T-helper 17 cell (primary cell): ENCODE measurements at regions not wholly inside any gene's neighbourhood (a gene's known extent, or its start where the extent isn't known, plus 50 kb on each side); places are given as distances from the start of the nearest gene placed in this dataset.
"Not testable (repeated sequence)": the region's sequence is repeated elsewhere in the genome, so short reads cannot be mapped to it uniquely, and the experiment has no call there.

Experiments
- ATAC-seq: fragments of 150-1000 bp; cut with Tn5 transposase; 2 replicates; pipeline ENCODE4 v1.10.0; 2021; ENCODE audit warnings: mild to moderate bottlenecking, moderate library complexity
- DNase-seq, 3 donors: peaks; one replicate each; pipeline versions ENCODE4 v3.0.0 to v3.0.0-alpha.2; 2020 to 2021
- H3K9me3 ChIP-seq: one replicate; pipeline ENCODE4 v1.7.0; 2013; ENCODE audit warnings: low read length, mild to moderate bottlenecking; ENCODE audit not compliant: control insufficient read depth, poor library complexity, severe bottlenecking
- H3K27ac Mint-ChIP-seq: one replicate; pipeline ENCODE4 v1.8.0; 2022; ENCODE audit warnings: mild to moderate bottlenecking, moderate library complexity, mixed read lengths
- H3K27me3 Mint-ChIP-seq: one replicate; pipeline ENCODE4 v1.8.0; 2022; ENCODE audit warnings: mixed read lengths
- H3K36me3 Mint-ChIP-seq: one replicate; pipeline ENCODE4 v1.8.0; 2022; ENCODE audit warnings: low read depth, mixed read lengths
- H3K4me1 Mint-ChIP-seq: one replicate; pipeline ENCODE4 v1.8.0; 2022; ENCODE audit warnings: mild to moderate bottlenecking, mixed read lengths
- H3K4me3 Mint-ChIP-seq: one replicate; pipeline ENCODE4 v1.8.0; 2022; ENCODE audit warnings: mild to moderate bottlenecking, moderate library complexity, mixed read lengths

- no peaks in the 10 kb centered on the region for H3K4me1 Mint-ChIP-seq
- ATAC-seq (no peak), DNase-seq (no peak)
- H3K27me3 Mint-ChIP-seq, result peaks cover 46% of the 10 kb centered on the region
- no peak overlapping the region for H3K4me3 Mint-ChIP-seq
- H3K27ac Mint-ChIP-seq, result no peak overlapping the region
- no peaks in the 10 kb centered on the region for H3K9me3 ChIP-seq
- peaks cover 3% of the 10 kb centered on the region for H3K36me3 Mint-ChIP-seq
Observed at GRCh38 chr16:5193861-5194260, 96.3 kb upstream of the EEF2KMT start.

- DNase-seq (no peak), ATAC-seq (no peak)
- Mint-ChIP-seq H3K36me3 (peaks cover 3% of the 10 kb centered on the region), H3K4me1 (no peaks in the 10 kb centered on the region), H3K27me3 (peaks cover 23% of the 10 kb centered on the region), H3K4me3 (no peak overlapping the region), H3K27ac (no peak overlapping the region)
- H3K9me3 ChIP-seq, result no peaks in the 10 kb centered on the region
Observed at GRCh38 chr16:5188989-5189352, 91.4 kb upstream of the EEF2KMT start.

DNA sequence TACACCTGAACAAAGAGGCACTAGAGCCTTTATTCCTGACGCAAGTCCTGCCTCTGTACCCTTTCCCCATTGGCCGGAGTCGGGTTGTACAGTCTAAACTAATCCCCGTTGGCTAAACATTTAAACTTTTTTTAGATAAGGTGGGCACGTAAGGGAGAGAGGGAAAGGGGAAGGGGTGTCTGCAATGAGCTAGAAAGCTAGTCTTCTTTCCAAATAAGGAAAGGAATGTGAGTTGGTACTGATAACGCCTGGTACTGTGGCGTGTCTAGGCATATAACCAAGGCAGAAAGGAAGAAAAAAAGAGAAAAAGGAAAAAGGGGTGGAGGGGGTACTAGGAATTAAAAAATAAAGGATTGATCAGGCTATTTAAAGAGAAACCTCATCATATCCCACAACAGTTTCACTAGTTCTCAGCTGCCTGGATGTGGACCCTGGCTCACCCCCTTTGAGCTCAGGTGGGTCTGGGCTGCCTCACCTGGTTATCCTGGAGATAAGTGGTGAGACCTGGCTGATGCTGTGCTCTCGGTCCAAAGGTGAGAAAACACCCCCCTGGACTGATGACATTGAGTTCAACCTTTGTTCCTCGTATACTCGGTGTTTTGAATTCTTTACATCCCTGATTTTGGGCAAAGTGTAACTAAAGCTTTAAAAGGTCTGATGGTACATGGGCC is 90.9 kb upstream of the EEF2KMT start:
- no peak for ATAC-seq
- no peaks in the 10 kb centered on the region for H3K4me1 Mint-ChIP-seq
- H3K27me3 Mint-ChIP-seq, result peaks cover 21% of the 10 kb centered on the region
- no peak overlapping the region for H3K27ac Mint-ChIP-seq
- DNase-seq, result no peak
- no peaks in the 10 kb centered on the region for H3K9me3 ChIP-seq
- H3K4me3 Mint-ChIP-seq, result no peak overlapping the region
- peaks cover 3% of the 10 kb centered on the region for H3K36me3 Mint-ChIP-seq

DNA sequence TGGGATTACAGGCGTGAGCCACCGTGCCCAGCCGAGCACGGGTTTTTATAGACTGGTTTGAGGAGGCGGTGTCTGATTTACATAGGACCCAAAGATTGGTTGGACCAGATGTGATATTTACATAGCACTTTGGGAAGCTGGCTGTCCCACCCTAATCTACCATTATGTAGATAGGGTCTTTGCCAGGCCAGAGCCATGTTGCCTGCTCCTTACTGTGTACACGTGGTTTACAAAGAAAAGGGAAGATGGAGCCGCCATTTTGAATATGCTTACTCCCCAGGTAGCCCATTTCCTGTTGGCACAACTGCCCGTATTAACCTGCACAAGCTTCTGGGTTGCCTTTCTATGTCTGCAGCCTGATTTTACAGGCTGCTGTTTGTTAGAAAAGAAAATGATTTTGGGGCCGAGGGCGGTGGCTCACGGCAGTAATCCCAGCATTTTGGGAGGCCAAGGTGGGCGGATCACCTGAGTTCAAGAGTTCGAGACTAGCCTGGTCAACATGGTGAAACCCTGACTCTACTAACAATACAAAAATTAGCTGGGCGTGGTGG is 89.9 kb upstream of the EEF2KMT start:
- no peaks in the 10 kb centered on the region for H3K4me1 Mint-ChIP-seq
- DNase-seq (no peak), ATAC-seq (no peak)
- H3K9me3 ChIP-seq, result no peaks in the 10 kb centered on the region
- H3K4me3 Mint-ChIP-seq, result no peak overlapping the region
- H3K27me3 Mint-ChIP-seq, result peaks cover 18% of the 10 kb centered on the region
- H3K27ac Mint-ChIP-seq, result no peak overlapping the region
- no peaks in the 10 kb centered on the region for H3K36me3 Mint-ChIP-seq

GRCh38 chr16:5186381-5186903 is 88.8 kb upstream of the EEF2KMT start:
- Mint-ChIP-seq H3K27ac (no peak overlapping the region), H3K27me3 (peaks cover 11% of the 10 kb centered on the region), H3K36me3 (no peaks in the 10 kb centered on the region), H3K4me1 (no peaks in the 10 kb centered on the region), H3K4me3 (no peak overlapping the region)
- no peak for DNase-seq
- H3K9me3 ChIP-seq, result no peaks in the 10 kb centered on the region
- ATAC-seq, result no peak

- no peak overlapping the region for H3K27ac Mint-ChIP-seq
- H3K4me3 Mint-ChIP-seq, result no peak overlapping the region
- H3K4me1 Mint-ChIP-seq, result no peaks in the 10 kb centered on the region
- DNase-seq (no peak), ATAC-seq (no peak)
- H3K27me3 Mint-ChIP-seq, result peaks cover 31% of the 10 kb centered on the region
- H3K36me3 Mint-ChIP-seq, result no peaks in the 10 kb centered on the region
- no peaks in the 10 kb centered on the region for H3K9me3 ChIP-seq
Observed at GRCh38 chr16:5176505-5176904, 78.9 kb upstream of the EEF2KMT start.

- Mint-ChIP-seq H3K27ac (no peak overlapping the region), H3K36me3 (no peaks in the 10 kb centered on the region), H3K4me1 (no peaks in the 10 kb centered on the region), H3K27me3 (peaks cover 32% of the 10 kb centered on the region), H3K4me3 (no peak overlapping the region)
- DNase-seq (no peak), ATAC-seq (no peak)
- H3K9me3 ChIP-seq, result no peaks in the 10 kb centered on the region
Observed at GRCh38 chr16:5175266-5175665, 77.7 kb upstream of the EEF2KMT start.

GRCh38 chr16:5166486-5166885 is 68.9 kb upstream of the EEF2KMT start:
- peaks cover 46% of the 10 kb centered on the region for H3K27me3 Mint-ChIP-seq
- no peaks in the 10 kb centered on the region for H3K36me3 Mint-ChIP-seq
- no peak overlapping the region for H3K4me3 Mint-ChIP-seq

DNA sequence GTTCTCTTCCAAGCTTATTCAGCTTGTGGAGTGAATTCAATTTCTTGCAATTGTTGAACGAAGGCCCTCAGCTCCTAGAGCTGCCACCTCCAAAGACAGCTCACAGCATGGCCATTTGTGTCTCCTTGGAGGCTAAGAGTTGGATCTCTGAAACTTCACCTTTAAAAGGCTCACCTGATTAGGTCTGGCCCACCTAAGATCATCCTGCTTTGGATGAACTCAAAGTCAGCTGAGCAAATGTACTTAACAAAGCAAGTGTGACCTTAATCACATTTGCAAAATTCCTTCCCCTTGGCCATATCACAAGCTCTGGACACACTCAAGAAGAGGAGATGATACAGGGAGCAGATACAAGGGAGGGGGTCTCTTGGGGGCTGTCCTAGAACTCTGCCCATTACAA is 67.8 kb upstream of the EEF2KMT start:
- not testable (repeated sequence) for H3K4me3 Mint-ChIP-seq, H3K9me3 ChIP-seq, DNase-seq, H3K4me1 Mint-ChIP-seq, ATAC-seq, H3K36me3 Mint-ChIP-seq, H3K27ac Mint-ChIP-seq
- H3K27me3 Mint-ChIP-seq, result peaks cover 39% of the 10 kb centered on the region

More at GRCh38 chr16:5166486-5166885, 68.9 kb upstream of the EEF2KMT start:
- DNase-seq (no peak), ATAC-seq (no peak)
- H3K9me3 ChIP-seq, result no peaks in the 10 kb centered on the region
- Mint-ChIP-seq H3K4me1 (no peaks in the 10 kb centered on the region), H3K27ac (no peak overlapping the region)

DNA sequence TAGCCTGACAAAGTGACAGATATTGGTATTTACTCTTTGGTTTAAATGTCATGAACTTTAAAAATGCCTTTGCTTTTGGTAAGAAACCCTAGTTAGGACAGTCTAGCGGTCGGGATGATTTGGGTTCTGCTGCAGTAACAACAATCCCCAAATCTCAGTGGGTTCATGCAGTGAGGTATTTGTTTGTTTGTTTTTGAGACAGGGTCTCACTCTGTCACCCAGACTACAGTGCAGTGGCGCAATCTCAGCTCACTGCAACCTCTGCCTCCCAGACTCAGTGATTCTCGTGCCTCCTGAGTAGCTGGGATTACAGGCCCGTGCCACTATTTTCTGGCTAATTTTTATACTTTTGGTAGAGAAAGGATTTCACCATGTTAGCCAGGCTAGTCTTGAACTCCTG is 65.2 kb upstream of the EEF2KMT start:
- not testable (repeated sequence) for H3K4me3 Mint-ChIP-seq

GRCh38 chr16:5161888-5162287 is 64.3 kb upstream of the EEF2KMT start:
- ATAC-seq, H3K27ac Mint-ChIP-seq, DNase-seq, H3K4me3 Mint-ChIP-seq, H3K4me1 Mint-ChIP-seq, H3K9me3 ChIP-seq, H3K36me3 Mint-ChIP-seq: not testable (repeated sequence)
- peaks cover 12% of the 10 kb centered on the region for H3K27me3 Mint-ChIP-seq

More for the DNA sequence above, 65.2 kb upstream of the EEF2KMT start:
- H3K27ac Mint-ChIP-seq, DNase-seq, H3K36me3 Mint-ChIP-seq, ATAC-seq, H3K4me1 Mint-ChIP-seq, H3K9me3 ChIP-seq: not testable (repeated sequence)
- H3K27me3 Mint-ChIP-seq, result peaks cover 19% of the 10 kb centered on the region

DNA sequence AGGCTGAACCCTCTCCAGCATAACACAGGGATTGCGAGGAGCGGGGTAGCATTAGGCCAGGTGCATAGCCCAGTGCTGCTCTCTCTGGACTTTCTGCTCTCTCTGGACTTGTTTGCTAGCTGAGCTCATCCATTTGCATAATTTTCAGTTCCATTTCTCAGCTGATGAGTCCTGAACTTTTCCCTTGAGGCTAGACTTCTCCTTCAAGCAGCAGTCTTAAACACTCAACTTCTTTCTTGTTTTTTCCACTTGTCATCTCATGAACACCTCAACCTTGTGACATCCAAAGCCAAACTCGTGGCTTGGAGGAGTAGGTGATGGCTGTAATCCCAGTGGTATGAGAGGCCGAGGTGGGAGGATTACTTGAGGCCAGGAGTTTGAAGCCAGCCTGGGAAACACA is 62.4 kb upstream of the EEF2KMT start:
- not testable (repeated sequence) for ATAC-seq

DNA sequence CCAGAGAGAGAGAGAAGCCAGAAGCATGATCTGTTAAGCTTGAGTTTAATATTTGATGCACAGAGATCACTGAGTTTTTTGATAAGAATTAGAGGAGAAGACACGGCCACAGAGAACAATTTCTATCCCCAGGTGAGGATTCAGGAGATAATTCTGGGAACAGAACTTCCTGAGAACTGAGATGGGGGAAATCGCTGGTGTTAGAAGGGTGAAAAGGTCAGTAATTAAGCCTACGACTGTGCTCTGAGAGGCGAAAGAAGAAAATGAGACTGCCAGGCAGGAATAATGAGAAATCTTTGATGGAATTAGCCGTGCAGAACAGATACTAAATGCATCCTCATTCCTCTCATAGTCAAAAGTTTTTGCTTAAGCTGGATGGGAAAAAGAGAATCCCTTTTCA is 61.9 kb upstream of the EEF2KMT start:
- ATAC-seq, H3K27ac Mint-ChIP-seq, H3K9me3 ChIP-seq, H3K4me1 Mint-ChIP-seq, DNase-seq, H3K36me3 Mint-ChIP-seq, H3K4me3 Mint-ChIP-seq, H3K27me3 Mint-ChIP-seq: not testable (repeated sequence)

More for the DNA sequence above, 62.4 kb upstream of the EEF2KMT start:
- H3K4me1 Mint-ChIP-seq, H3K4me3 Mint-ChIP-seq, H3K36me3 Mint-ChIP-seq, H3K27ac Mint-ChIP-seq, H3K9me3 ChIP-seq, DNase-seq, H3K27me3 Mint-ChIP-seq: not testable (repeated sequence)

DNA sequence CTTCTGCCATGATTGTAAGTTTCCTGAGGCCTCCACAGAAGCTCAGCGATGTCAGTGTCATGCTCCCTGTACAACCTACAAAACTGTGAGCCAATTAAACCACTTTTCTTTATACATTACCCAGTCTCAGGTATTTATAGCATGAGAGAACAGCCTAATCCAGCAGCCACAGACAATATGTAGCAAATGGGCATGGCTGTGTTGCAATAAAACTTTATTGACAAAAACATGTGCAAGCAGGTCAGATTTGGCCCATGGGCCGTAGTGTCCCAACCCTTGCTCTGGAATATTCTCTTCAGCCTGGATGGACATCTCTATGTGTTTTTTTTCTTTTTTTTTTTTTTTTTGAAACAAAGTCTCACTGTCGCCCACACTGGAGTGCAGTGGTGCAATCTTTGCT is 60.9 kb upstream of the EEF2KMT start:
- DNase-seq, result no peak
- H3K27ac Mint-ChIP-seq, result no peak overlapping the region
- no peaks in the 10 kb centered on the region for H3K9me3 ChIP-seq
- no peak overlapping the region for H3K4me3 Mint-ChIP-seq
- ATAC-seq, result no peak
- H3K27me3 Mint-ChIP-seq, result peaks cover 4% of the 10 kb centered on the region
- H3K4me1 Mint-ChIP-seq, result no peaks in the 10 kb centered on the region
- no peaks in the 10 kb centered on the region for H3K36me3 Mint-ChIP-seq
